H4 (cell line): ENCODE measurements at regions not wholly inside any gene's neighbourhood (a gene's known extent, or its start where the extent isn't known, plus 50 kb on each side); places are given as distances from the start of the nearest gene placed in this dataset.
"Not testable (repeated sequence)": the region's sequence is repeated elsewhere in the genome, so short reads cannot be mapped to it uniquely, and the experiment has no call there.

ENCODE experiments used
- DNase-seq: peaks from one replicate; pipeline ENCODE4 v3.0.0-alpha.2; 2015; ENCODE audit warnings: low spot score

GRCh38 chrX:67213686-67214085 is 330.1 kb upstream of the AR start:
- not testable (repeated sequence) for DNase-seq

GRCh38 chrX:67207912-67208311 is 335.9 kb upstream of the AR start:
- DNase-seq = no peak

GRCh38 chrX:67159437-67159836 is 384.4 kb upstream of the AR start:
- DNase-seq = no peak

GRCh38 chrX:67114635-67115034 is 429.2 kb upstream of the AR start:
- DNase-seq = no peak

- DNase-seq = no peak
Observed at GRCh38 chrX:67105758-67106116, 438.1 kb upstream of the AR start.

GRCh38 chrX:67104982-67105757 is 438.7 kb upstream of the AR start:
- DNase-seq = no peak

GRCh38 chrX:67100031-67100884 is 443.6 kb upstream of the AR start:
- DNase-seq = no peak

GRCh38 chrX:67094061-67094460 is 449.8 kb upstream of the AR start:
- DNase-seq = no peak

GRCh38 chrX:67050760-67051159 is 411.9 kb upstream of the EDA2R start:
- no peak for DNase-seq

- DNase-seq = no peak
Observed at GRCh38 chrX:67044866-67045265, 406.0 kb upstream of the EDA2R start.

- DNase-seq = no peak
Observed at GRCh38 chrX:67044029-67044653, 405.3 kb upstream of the EDA2R start.

GRCh38 chrX:67004451-67004850 is 365.6 kb upstream of the EDA2R start:
- DNase-seq = no peak

GRCh38 chrX:66994729-66995128 is 355.9 kb upstream of the EDA2R start:
- no peak for DNase-seq

GRCh38 chrX:66992077-66992476 is 353.2 kb upstream of the EDA2R start:
- DNase-seq = not testable (repeated sequence)

- DNase-seq = no peak
Observed at GRCh38 chrX:66988331-66988730, 349.5 kb upstream of the EDA2R start.

GRCh38 chrX:66961665-66962064 is 322.8 kb upstream of the EDA2R start:
- DNase-seq = no peak

- no peak for DNase-seq
Observed at GRCh38 chrX:66931713-66932112, 292.8 kb upstream of the EDA2R start.

- DNase-seq = not testable (repeated sequence)
Observed at GRCh38 chrX:66930516-66930915, 291.6 kb upstream of the EDA2R start.

GRCh38 chrX:66920296-66920695 is 281.4 kb upstream of the EDA2R start:
- no peak for DNase-seq

GRCh38 chrX:66919280-66919832 is 280.5 kb upstream of the EDA2R start:
- DNase-seq = no peak

- no peak for DNase-seq
Observed at GRCh38 chrX:66918511-66918910, 279.6 kb upstream of the EDA2R start.

GRCh38 chrX:66915893-66916292 is 277.0 kb upstream of the EDA2R start:
- DNase-seq = no peak
